EH (cell line): ENCODE measurements at regions not wholly inside any gene's neighbourhood (a gene's known extent, or its start where the extent isn't known, plus 50 kb on each side); places are given as distances from the start of the nearest gene placed in this dataset.
A peak's percentile ranks its signal among the peaks of the same experiment; 100 is the strongest.
"Not testable (repeated sequence)": the region's sequence is repeated elsewhere in the genome, so short reads cannot be mapped to it uniquely, and the experiment has no call there.

ENCODE experiments used
- DNase-seq: peaks from one replicate; pipeline ENCODE4 v3.0.0-alpha.2; 2015; ENCODE audit warnings: low read depth

- DNase-seq: not testable (repeated sequence)
Measured at GRCh38 chr10:29725927-29726326, 91.2 kb upstream of the SVIL start.

DNA sequence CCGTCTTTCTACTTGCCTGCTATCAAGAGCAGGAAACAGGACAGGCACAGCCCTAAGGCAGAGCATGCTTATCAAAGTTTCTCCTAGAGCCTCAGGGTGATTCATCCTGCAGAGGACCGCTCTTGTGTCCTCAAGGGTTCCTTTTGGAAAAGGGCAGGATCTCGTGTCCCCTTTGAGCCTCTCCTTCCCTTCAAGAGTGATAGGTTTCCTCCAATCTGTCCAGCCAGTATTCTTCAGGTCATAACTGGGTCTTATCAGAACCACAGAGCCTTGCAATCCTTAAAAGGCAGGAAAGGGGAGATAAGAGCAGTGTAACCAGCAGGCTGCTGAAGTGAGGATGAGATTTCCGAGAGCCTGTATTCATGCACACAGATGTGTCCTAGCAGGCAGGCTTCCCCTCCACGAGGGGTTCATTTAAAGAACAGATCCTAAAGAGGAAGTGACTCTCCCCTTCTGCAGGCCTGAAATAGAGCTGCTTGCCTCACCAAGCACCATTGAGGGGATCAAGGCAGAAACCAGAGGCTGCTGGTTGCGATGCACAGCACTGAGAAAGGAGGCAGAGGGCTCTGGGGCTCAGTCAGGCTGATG, 90.5 kb upstream of the SVIL start:
- peak; percentile 9 for DNase-seq

- DNase-seq: no peak
Measured at GRCh38 chr10:29723726-29724125, 89.0 kb upstream of the SVIL start.

GRCh38 chr10:29722777-29723176, 88.0 kb upstream of the SVIL start:
- no peak for DNase-seq

- no peak for DNase-seq
Measured at GRCh38 chr10:29720149-29720548, 85.4 kb upstream of the SVIL start.

- no peak for DNase-seq
Measured at GRCh38 chr10:29719281-29719675, 84.5 kb upstream of the SVIL start.

- no peak for DNase-seq
Measured at GRCh38 chr10:29715296-29715695, 80.5 kb upstream of the SVIL start.

DNA sequence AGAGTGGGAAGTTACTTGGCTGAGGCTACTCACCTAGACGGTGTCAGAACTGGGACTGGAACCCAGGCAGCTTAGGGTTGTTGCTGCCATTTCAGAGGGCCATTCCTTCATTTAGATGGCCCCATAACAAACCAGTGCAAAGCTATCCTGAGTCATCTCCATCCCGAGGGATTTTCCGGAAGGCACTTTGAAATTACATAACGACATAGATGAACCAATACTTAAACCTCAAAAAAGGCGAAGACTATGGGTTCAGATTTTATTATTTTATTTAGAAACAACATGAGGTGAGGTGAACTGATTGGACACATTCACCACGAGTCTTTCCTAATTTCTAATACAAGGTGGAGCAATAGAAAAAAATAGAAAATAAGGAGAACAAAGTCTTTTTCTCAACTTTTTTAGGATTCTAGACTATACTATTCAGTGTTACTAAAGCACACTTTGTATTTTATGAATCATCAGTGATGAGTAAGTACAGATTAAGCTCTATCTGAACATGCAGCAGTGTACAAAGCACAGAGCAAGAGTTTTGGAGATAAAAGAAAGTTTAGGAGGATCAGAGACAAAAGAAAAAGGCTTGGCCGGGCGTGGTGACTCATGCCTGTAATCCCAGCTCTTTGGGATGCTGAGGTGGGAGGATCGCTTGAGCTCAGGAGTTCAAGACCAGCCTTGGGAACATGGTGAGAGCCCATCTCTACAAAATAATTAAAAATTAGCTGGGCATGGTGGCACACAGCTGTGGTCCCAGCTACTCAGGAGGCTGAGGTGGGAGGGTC, 79.5 kb upstream of the SVIL start:
- peak; percentile 76 for DNase-seq

DNA sequence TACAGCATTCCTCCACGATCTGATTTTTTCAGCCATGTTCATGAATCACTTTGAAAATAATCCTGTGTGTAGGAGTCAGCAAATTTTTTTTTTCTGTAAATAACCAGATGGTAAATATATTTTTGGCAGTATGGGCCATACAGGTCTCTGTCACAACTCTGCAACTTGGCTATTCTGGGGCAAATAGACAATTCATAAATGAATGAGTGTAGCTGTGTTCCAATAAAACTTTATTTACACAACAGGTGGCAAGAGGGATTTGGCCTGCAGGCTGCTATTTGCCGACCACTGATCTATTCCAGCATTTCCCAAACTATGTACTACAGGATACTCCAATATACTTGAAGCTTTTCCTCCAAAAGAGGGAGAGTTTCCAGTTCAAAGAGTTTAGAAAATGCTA, 78.7 kb upstream of the SVIL start:
- no peak for DNase-seq

GRCh38 chr10:29712108-29712507, 77.3 kb upstream of the SVIL start:
- DNase-seq: no peak

- no peak for DNase-seq
Measured at GRCh38 chr10:29710128-29710527, 75.4 kb upstream of the SVIL start.

DNA sequence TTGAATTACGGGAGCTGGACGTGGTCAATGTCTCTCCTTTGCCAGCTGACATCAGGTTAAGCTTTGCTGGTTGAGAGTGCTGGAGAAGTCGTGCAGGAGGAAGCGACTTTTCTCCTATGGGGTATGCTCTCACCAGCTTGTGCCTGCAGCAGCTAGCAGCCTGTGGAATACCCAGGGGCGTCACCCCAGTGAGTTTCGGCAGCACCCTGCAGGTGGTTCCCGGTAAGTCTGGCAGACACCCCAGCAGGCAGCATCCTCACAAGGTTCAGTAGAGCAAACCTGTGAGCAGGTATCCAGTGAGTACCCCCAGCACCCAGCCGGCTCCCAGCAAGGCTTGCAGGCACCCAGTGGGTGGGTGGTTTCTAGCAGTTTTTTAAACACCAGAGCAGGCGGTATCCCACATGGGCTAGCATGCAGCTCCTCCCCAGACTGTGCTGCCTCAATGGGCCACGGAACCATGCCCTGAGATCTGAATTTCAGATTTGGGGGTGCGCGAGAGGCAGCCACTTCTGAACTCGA, 74.8 kb upstream of the SVIL start:
- DNase-seq: no peak

DNA sequence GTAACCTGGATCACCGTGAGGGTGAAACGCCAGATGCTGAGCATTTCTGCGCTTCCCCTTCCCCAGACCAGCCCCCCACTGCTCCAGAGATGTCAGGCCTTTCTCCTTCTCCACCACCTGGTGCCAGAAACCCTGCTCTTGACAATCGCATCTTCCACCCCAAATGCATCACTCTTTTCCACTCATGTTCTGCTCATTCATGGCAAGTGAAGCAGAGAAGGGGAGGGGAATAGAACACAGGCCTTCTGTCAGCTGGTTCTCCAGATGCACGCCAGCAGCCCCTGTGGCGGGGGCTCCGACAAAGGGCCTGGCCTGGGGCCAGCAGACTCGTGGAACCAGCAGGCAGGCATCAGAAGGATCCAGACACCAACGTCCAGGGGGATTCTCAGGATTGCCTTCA, 68.5 kb upstream of the SVIL start:
- no peak for DNase-seq

DNA sequence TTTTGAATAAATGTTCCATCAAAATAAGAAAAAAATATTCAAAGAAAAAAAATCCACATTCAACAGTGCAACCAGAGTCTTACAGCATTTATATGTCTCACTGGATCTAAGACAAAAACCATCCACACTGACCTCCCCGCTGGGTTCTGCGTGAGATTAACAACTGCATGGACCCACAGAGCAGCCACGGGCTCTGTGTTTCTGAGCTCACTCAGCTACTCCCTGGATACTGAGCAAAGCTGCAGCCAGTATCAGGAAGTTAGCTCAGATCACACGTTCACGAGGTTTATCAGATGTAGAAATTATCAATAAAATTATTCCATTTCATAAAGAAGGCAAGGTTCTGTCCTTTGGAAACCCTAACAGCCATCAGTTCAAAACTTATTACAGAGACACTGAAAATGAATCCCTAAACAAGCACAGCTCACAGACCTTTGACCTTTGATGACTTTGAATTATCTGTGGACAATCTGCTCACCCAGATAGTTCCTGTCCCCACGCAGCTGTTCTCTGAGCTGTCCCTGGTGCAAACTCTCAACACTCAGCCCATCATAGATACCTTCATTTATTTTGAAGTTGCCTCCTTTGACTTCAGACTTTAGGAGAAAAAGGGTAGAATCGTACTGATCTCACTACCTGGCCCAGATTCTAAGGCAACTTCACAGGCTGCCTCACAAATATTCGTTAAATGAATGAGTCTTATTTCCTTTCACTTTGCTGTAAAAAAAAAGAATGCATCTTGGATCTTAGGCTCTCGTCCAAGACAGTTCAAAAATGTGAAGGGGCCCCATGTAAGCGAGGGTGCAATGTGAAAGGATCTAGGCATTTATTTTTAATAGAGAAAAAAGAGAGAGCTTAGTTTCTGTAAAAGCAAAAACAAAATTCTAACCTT, 67.7 kb upstream of the SVIL start:
- DNase-seq: no peak

DNA sequence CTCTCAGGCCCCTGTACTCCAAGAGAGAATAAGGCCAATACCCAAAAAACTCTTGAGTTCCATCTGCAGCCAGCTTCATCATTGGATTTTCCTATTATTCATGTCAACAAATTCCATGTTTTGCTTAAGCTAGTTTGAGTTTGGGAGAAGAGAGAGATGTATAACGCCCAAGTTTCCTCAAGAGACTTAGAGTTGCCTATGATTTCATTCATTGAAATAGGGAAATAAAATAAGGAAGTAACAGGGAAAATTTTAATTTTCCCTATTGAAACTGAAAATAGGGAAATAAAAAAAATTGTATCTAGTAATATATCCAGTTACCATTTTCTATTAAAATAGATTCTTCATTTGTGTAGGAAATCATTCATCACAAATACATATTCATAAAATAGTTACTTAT, 66.5 kb upstream of the SVIL start:
- no peak for DNase-seq

DNA sequence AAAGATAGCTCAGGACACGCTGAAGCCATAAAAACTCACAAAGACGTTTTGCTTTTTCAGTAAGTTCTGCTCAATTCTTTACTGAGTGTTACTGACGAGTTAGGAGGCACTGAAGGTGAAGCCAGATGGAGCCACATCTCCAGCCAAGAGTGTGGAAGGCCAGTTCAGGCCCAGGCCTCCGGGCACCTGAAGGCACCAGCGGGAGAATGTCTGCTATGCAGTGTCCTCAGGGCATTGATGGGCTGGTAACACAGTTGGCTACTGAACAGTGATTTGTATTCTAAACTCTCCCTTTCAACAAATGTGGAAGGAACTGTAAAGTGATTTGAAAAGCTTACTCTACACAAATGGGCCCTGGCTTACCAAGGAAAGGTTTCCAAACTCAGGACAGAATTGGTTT, 64.8 kb upstream of the SVIL start:
- no peak for DNase-seq

GRCh38 chr10:29698773-29699490, 64.2 kb upstream of the SVIL start:
- DNase-seq: no peak

GRCh38 chr10:29696581-29696980, 61.8 kb upstream of the SVIL start:
- not testable (repeated sequence) for DNase-seq

DNA sequence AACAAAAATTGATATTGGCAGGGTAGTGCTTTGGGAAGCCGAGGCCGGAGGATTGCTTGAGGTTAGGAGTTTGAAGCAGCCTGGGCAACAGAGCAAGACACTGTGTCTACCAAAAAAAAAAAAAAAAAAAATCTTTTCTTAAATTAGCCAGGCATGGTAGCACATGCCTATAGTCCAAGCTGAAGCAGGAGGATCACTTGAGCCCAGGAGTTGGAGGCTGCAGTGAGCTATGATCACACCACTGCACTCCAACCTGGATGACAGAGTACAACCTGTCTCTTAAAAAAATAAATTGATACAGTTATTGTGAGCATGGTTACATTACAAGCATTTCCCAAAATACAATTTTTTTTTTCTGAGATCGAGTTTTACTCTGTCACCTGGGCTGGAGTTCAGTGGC, 59.4 kb upstream of the SVIL start:
- no peak for DNase-seq

GRCh38 chr10:29692121-29692539, 57.4 kb upstream of the SVIL start:
- no peak for DNase-seq

- DNase-seq: peak; percentile 51
Measured at GRCh38 chr10:29691564-29692072, 56.8 kb upstream of the SVIL start.

DNA sequence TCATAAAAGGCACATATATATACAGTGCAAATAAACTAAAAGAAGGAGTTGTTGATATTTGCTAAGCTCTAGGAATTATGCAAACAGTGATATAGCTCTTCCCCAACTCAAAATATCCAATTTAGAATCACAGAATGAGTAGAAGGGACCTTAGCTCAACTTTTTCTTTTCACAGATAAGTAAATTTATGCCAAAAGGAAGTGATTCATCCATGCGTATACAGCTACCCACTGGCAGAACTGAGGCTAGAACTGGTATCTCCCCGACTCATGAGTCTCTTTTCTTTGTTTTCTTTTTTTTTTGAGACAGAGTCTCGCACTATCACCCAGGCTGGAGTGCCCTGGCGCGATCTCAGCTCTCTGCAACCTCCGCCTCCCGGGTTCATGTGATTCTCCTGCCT, 54.2 kb upstream of the SVIL start:
- peak; percentile 66 for DNase-seq
